WTC11 (cell line): ENCODE measurements at regions not wholly inside any gene's neighbourhood (a gene's known extent, or its start where the extent isn't known, plus 50 kb on each side); places are given as distances from the start of the nearest gene placed in this dataset.
"Not testable (repeated sequence)": the region's sequence is repeated elsewhere in the genome, so short reads cannot be mapped to it uniquely, and the experiment has no call there.

Experiments
- ATAC-seq: fragments of 200-7000 bp; cut with Tn5 transposase; 2 replicates; pipeline ENCODE4 v1.10.0; 2021; ENCODE audit warnings: mild to moderate bottlenecking, moderate library complexity
- CTCF ChIA-PET: fragments of 300-600 bp; sonication (Branson Sonifier 250); formaldehyde crosslinking; loops from one replicate; lab custom pipeline; 2021; ENCODE audit warnings: antibody characterized with exemption; lab: Charles Lee
- POLR2A ChIA-PET: fragments of 350-600 bp; sonication (Branson Sonifier 250); formaldehyde crosslinking; loops from one replicate; lab custom pipeline; 2021; ENCODE audit warnings: antibody characterized with exemption; lab: Charles Lee
- DNase-seq: peaks from one replicate; pipeline ENCODE4 v3.0.0; 2021; ENCODE audit warnings: low spot score
- H3K27ac Mint-ChIP-seq: 2 replicates; pipeline ENCODE4 v1.8.0; 2021; ENCODE audit warnings: mixed read lengths
- H3K27me3 Mint-ChIP-seq: 2 replicates; pipeline ENCODE4 v1.8.0; 2021; ENCODE audit warnings: low read depth, mild to moderate bottlenecking, moderate library complexity, mixed read lengths
- H3K36me3 Mint-ChIP-seq: 2 replicates; pipeline ENCODE4 v1.8.0; 2021; ENCODE audit warnings: mixed read lengths
- H3K4me1 Mint-ChIP-seq: 2 replicates; pipeline ENCODE4 v1.8.0; 2022; ENCODE audit warnings: mixed read lengths
- H3K4me3 Mint-ChIP-seq: 2 replicates; pipeline ENCODE4 v1.8.0; 2021; ENCODE audit warnings: mild to moderate bottlenecking, moderate library complexity, mixed read lengths
- H3K9me3 Mint-ChIP-seq: 2 replicates; pipeline ENCODE4 v1.8.0; 2021; ENCODE audit warnings: mixed read lengths
- AR ChIP-seq: fragments of 250-450 bp; sonication (Bioruptor Pico); IDR thresholded peaks from 2 replicates; pipeline ENCODE4 v1.9.0; 2021; ENCODE audit warnings: mild to moderate bottlenecking
- ATF3 ChIP-seq: sonication (generic); formaldehyde crosslinking; conservative IDR thresholded peaks from 2 replicates; pipeline ENCODE4 v1.8.1; 2022; ENCODE audit warnings: mild to moderate bottlenecking, missing genetic modification reagents
- CREM ChIP-seq: sonication (generic); formaldehyde crosslinking; IDR thresholded peaks from 2 replicates; pipeline ENCODE4 v1.8.1; 2022; ENCODE audit warnings: mild to moderate bottlenecking, missing genetic modification reagents, moderate library complexity
- ELF4 ChIP-seq: sonication (generic); formaldehyde crosslinking; IDR thresholded peaks from 2 replicates; pipeline ENCODE4 v1.8.1; 2022; ENCODE audit warnings: low read depth, mild to moderate bottlenecking, moderate library complexity, missing genetic modification reagents
- ESRRA ChIP-seq: sonication (generic); formaldehyde crosslinking; IDR thresholded peaks from 2 replicates; pipeline ENCODE4 v1.8.1; 2022; ENCODE audit warnings: mild to moderate bottlenecking, missing genetic modification reagents, borderline replicate concordance
- FOXJ3 ChIP-seq: sonication (generic); formaldehyde crosslinking; IDR thresholded peaks from 2 replicates; pipeline ENCODE4 v1.9.0; 2021; ENCODE audit warnings: missing genetic modification reagents, mild to moderate bottlenecking, borderline replicate concordance
- FOXP4 ChIP-seq: sonication (generic); formaldehyde crosslinking; IDR thresholded peaks from 2 replicates; pipeline ENCODE4 v1.8.0; 2022; ENCODE audit warnings: mild to moderate bottlenecking, missing genetic modification reagents
- HMGXB4 ChIP-seq: sonication (generic); formaldehyde crosslinking; IDR thresholded peaks from 2 replicates; pipeline ENCODE4 v1.8.1; 2023; ENCODE audit warnings: mild to moderate bottlenecking, moderate library complexity, missing genetic modification reagents
- NR3C1 ChIP-seq: sonication (generic); formaldehyde crosslinking; conservative IDR thresholded peaks from 2 replicates; pipeline ENCODE4 v1.8.1; 2023; ENCODE audit warnings: low read depth, mild to moderate bottlenecking, missing genetic modification reagents
- PRRX2 ChIP-seq: fragments of 250-450 bp; sonication (Bioruptor Pico); IDR thresholded peaks from 2 replicates; pipeline ENCODE4 v1.8.0; 2021; ENCODE audit warnings: mild to moderate bottlenecking
- STAT6 ChIP-seq: sonication (generic); formaldehyde crosslinking; conservative IDR thresholded peaks from 2 replicates; pipeline ENCODE4 v1.8.1; 2023; ENCODE audit warnings: mild to moderate bottlenecking, low read depth, missing genetic modification reagents, moderate library complexity
- ZBTB21 ChIP-seq: sonication (generic); formaldehyde crosslinking; IDR thresholded peaks from 2 replicates; pipeline ENCODE4 v1.8.1; 2023; ENCODE audit warnings: mild to moderate bottlenecking, missing genetic modification reagents, borderline replicate concordance
- ZNF281 ChIP-seq: sonication (generic); formaldehyde crosslinking; IDR thresholded peaks from 2 replicates; pipeline ENCODE4 v1.8.0; 2023; ENCODE audit warnings: mild to moderate bottlenecking, missing genetic modification reagents
- ZNF423 ChIP-seq: fragments of 250-450 bp; sonication (Bioruptor Pico); IDR thresholded peaks from 2 replicates; pipeline ENCODE4 v2.1.2; 2022; ENCODE audit warnings: mild to moderate bottlenecking, moderate library complexity
- ZNF512 ChIP-seq: sonication (generic); formaldehyde crosslinking; IDR thresholded peaks from 2 replicates; pipeline ENCODE4 v1.8.1; 2022; ENCODE audit warnings: missing genetic modification reagents, borderline replicate concordance
- ZNF532 ChIP-seq: fragments of 250-450 bp; sonication (Bioruptor Pico); IDR thresholded peaks from 2 replicates; pipeline ENCODE4 v1.9.0; 2021; ENCODE audit warnings: mild to moderate bottlenecking, borderline replicate concordance

GRCh38 chr12:96085475-96085874 is 50.1 kb upstream of the LTA4H start:
- TF ChIP-seq HMGXB4 (CRISPR knock-in tag), result no peak
- TF ChIP-seq FOXJ3 (CRISPR knock-in tag), result no peak
- TF ChIP-seq FOXP4 (CRISPR knock-in tag), result no peak
- no peak for TF ChIP-seq NR3C1 (CRISPR knock-in tag)
- TF ChIP-seq ZNF423 (CRISPR knock-in tag), result no peak
- no peak for TF ChIP-seq ZNF281
- no peak for TF ChIP-seq ELF4
- TF ChIP-seq CREM (CRISPR knock-in tag), result no peak
- no peak for TF ChIP-seq ESRRA (CRISPR knock-in tag)
- no peak for TF ChIP-seq PRRX2 (CRISPR knock-in tag)
- TF ChIP-seq ZNF532, result no peak
- no peak for TF ChIP-seq ZNF512 (CRISPR knock-in tag)
- no peak for TF ChIP-seq ATF3 (CRISPR knock-in tag)
- no peak for TF ChIP-seq AR (CRISPR knock-in tag)
- TF ChIP-seq STAT6 (CRISPR knock-in tag), result no peak
- no peak for TF ChIP-seq ZBTB21 (CRISPR knock-in tag)
- ChIA-PET CTCF (no interaction called here), POLR2A (no interaction called here)
- ATAC-seq (no peak), DNase-seq (no peak)
- H3K27me3 Mint-ChIP-seq, result peaks cover 4% of the 10 kb centered on the region
- peaks cover 28% of the 10 kb centered on the region for H3K36me3 Mint-ChIP-seq
- H3K9me3 Mint-ChIP-seq, result peaks cover 42% of the 10 kb centered on the region
- H3K27ac Mint-ChIP-seq, result no peak overlapping the region
- H3K4me1 Mint-ChIP-seq, result peaks cover 10% of the 10 kb centered on the region; the same call in 1 of the 2 replicates
- no peak overlapping the region for H3K4me3 Mint-ChIP-seq

GRCh38 chr12:96086190-96086589 is 50.8 kb upstream of the LTA4H start:
- H3K4me3 Mint-ChIP-seq, H3K27ac Mint-ChIP-seq, ATAC-seq, POLR2A ChIA-PET, DNase-seq, H3K27me3 Mint-ChIP-seq, CTCF ChIA-PET: not testable (repeated sequence)
- H3K4me1 Mint-ChIP-seq, result peaks cover 10% of the 10 kb centered on the region; the same call in 1 of the 2 replicates
- peaks cover 32% of the 10 kb centered on the region for H3K36me3 Mint-ChIP-seq
- peaks cover 49% of the 10 kb centered on the region for H3K9me3 Mint-ChIP-seq
